ENCODE measurements at regions not wholly inside any gene's neighbourhood (a gene's known extent, or its start where the extent isn't known, plus 50 kb on each side); places are given as distances from the start of the nearest gene placed in this dataset.

DNA sequence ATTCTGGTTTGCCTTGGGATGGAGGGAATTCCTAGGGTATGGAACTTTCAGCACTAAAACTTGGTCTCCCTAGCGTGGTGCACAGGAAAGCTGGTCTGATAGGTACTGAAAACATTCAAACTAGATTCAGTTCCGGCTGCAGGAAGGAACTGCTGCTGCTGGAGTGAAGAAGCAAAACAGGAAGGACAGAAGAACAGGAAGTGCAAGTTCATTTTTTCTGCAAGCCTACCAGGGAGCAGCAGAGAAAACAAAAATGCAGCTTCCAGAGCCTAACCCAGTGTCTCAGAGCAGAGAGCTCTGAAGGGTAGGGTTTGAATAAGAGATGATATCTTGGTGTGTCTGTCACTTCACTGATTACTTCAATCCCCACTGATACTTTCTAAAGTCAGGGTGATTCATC, 165.2 kb downstream of the VRK1 start:
- no peaks in the 10 kb centered on the region for H3K4me1 ChIP-seq (ENCODE audit: control insufficient read depth, insufficient read depth, low read length)
- H3K9me3 ChIP-seq (ENCODE audit: control insufficient read depth, insufficient read depth, low read depth, low read length) = no peaks in the 10 kb centered on the region
- ChIA-PET CTCF (no interaction called here), POLR2A (no interaction called here)
- no peak overlapping the region for H3K4me3 ChIP-seq (ENCODE audit: low read depth, low read length)
- no peaks in the 10 kb centered on the region for H3K36me3 ChIP-seq (ENCODE audit: control insufficient read depth in 2 of 2, insufficient read depth in 1 of 2, low read length in 2 of 2)
- TF ChIP-seq ZIC2 (tag by site-specific recombination; IDR thresholded peaks at IDR 0.05) (no peak), ZNF560 (tag by site-specific recombination; IDR thresholded peaks at IDR 0.05; ENCODE audit: borderline replicate concordance) (no peak), ZNF701 (tag by site-specific recombination; IDR thresholded peaks at IDR 0.05) (no peak), ZNF239 (tag by site-specific recombination; IDR thresholded peaks at IDR 0.05) (no peak), ZNF561 (tag by site-specific recombination; IDR thresholded peaks at IDR 0.05; ENCODE audit: borderline replicate concordance) (no peak), SALL2 (tag by site-specific recombination; IDR thresholded peaks at IDR 0.05; ENCODE audit: borderline replicate concordance) (no peak), SETDB1 (IDR thresholded peaks at IDR 0.05; ENCODE audit: insufficient read length, low read length) (no peak)
- TF ChIP-seq, protein P1, sequence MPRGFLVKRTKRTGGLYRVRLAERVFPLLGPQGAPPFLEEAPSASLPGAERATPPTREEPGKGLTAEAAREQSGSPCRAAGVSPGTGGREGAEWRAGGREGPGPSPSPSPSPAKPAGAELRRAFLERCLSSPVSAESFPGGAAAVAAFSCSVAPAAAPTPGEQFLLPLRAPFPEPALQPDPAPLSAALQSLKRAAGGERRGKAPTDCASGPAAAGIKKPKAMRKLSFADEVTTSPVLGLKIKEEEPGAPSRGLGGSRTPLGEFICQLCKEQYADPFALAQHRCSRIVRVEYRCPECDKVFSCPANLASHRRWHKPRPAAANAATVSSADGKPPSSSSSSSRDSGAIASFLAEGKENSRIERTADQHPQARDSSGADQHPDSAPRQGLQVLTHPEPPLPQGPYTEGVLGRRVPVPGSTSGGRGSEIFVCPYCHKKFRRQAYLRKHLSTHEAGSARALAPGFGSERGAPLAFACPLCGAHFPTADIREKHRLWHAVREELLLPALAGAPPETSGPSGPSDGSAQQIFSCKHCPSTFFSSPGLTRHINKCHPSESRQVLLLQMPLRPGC (tag by site-specific recombination; IDR thresholded peaks at IDR 0.05) = no peak
- H3K27ac ChIP-seq (ENCODE audit: extremely low read depth, low read depth, low read length) = no peak overlapping the region

DNA sequence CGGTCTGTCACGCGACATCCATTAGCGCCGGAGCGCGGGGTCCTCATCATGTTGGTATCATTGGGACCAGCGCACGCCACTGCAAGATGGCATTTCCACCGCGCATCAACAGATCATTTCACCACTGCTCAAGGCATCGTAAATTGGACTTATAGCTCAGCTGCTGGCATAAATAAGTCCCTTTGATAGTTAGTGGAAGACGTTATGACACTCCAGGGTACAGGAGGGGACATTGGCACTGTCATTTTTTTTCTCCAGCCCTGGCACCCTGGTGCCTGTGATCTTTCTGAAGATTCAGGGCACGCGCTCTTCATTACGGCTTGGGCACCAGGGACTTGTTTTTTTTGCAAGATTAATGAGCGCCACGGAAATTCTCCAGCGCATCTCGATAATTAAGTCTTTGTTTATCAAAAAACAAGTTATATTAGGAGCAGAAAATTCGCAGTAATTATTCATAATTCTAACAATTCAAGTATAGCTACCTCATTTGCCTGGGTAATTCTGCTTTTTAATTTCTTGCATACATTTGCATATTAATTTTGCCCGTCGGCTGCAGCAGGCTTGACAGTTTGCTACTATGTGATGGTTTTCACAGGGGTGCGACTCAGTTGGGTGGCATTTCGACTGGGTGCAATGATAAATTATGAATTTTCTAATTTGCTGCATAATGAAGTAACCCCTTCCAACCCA, 167.7 kb downstream of the VRK1 start:
- Histone ChIP-seq H3K9me3 (ENCODE audit: control insufficient read depth, insufficient read depth, low read depth, low read length) (no peaks in the 10 kb centered on the region), H3K4me3 (ENCODE audit: low read depth, low read length) (no peak overlapping the region), H3K36me3 (ENCODE audit: control insufficient read depth in 2 of 2, insufficient read depth in 1 of 2, low read length in 2 of 2) (no peaks in the 10 kb centered on the region), H3K4me1 (ENCODE audit: control insufficient read depth, insufficient read depth, low read length) (no peaks in the 10 kb centered on the region), H3K27ac (ENCODE audit: extremely low read depth, low read depth, low read length) (no peak overlapping the region)
- TF ChIP-seq BCL11A (tag by site-specific recombination; IDR thresholded peaks at IDR 0.05; ENCODE audit: low read depth) (no peak), ZNF549 (tag by site-specific recombination; IDR thresholded peaks at IDR 0.05) (no peak), ZFP69B (tag by site-specific recombination; IDR thresholded peaks at IDR 0.05) (no peak), ZFP41 (tag by site-specific recombination; IDR thresholded peaks at IDR 0.05; ENCODE audit: borderline replicate concordance) (no peak), ZNF830 (tag by site-specific recombination; IDR thresholded peaks at IDR 0.05; ENCODE audit: low read depth) (no peak), ZNF48 (tag by site-specific recombination; IDR thresholded peaks at IDR 0.05) (no peak), KLF10 (tag by site-specific recombination; IDR thresholded peaks at IDR 0.05) (no peak), ZNF664 (tag by site-specific recombination; IDR thresholded peaks at IDR 0.05) (no peak), ZNF624 (tag by site-specific recombination; IDR thresholded peaks at IDR 0.05) (no peak)
- TF ChIP-seq, protein P2, sequence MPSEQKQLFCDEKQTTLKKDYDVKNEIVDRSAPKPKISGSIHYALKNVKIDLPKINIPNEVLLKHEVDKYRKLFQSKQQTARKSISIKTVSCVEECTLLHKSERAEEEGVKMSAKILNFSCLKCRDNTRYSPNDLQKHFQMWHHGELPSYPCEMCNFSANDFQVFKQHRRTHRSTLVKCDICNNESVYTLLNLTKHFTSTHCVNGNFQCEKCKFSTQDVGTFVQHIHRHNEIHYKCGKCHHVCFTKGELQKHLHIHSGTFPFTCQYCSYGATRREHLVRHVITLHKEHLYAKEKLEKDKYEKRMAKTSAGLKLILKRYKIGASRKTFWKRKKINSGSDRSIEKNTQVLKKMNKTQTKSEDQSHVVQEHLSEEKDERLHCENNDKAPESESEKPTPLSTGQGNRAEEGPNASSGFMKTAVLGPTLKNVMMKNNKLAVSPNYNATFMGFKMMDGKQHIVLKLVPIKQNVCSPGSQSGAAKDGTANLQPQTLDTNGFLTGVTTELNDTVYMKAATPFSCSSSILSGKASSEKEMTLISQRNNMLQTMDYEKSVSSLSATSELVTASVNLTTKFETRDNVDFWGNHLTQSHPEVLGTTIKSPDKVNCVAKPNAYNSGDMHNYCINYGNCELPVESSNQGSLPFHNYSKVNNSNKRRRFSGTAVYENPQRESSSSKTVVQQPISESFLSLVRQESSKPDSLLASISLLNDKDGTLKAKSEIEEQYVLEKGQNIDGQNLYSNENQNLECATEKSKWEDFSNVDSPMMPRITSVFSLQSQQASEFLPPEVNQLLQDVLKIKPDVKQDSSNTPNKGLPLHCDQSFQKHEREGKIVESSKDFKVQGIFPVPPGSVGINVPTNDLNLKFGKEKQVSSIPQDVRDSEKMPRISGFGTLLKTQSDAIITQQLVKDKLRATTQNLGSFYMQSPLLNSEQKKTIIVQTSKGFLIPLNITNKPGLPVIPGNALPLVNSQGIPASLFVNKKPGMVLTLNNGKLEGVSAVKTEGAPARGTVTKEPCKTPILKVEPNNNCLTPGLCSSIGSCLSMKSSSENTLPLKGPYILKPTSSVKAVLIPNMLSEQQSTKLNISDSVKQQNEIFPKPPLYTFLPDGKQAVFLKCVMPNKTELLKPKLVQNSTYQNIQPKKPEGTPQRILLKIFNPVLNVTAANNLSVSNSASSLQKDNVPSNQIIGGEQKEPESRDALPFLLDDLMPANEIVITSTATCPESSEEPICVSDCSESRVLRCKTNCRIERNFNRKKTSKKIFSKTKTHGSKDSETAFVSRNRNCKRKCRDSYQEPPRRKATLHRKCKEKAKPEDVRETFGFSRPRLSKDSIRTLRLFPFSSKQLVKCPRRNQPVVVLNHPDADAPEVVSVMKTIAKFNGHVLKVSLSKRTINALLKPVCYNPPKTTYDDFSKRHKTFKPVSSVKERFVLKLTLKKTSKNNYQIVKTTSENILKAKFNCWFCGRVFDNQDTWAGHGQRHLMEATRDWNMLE (tag by site-specific recombination; conservative IDR thresholded peaks at IDR 0.05; ENCODE audit: low read depth) = no peak
- TF ChIP-seq, protein P3, sequence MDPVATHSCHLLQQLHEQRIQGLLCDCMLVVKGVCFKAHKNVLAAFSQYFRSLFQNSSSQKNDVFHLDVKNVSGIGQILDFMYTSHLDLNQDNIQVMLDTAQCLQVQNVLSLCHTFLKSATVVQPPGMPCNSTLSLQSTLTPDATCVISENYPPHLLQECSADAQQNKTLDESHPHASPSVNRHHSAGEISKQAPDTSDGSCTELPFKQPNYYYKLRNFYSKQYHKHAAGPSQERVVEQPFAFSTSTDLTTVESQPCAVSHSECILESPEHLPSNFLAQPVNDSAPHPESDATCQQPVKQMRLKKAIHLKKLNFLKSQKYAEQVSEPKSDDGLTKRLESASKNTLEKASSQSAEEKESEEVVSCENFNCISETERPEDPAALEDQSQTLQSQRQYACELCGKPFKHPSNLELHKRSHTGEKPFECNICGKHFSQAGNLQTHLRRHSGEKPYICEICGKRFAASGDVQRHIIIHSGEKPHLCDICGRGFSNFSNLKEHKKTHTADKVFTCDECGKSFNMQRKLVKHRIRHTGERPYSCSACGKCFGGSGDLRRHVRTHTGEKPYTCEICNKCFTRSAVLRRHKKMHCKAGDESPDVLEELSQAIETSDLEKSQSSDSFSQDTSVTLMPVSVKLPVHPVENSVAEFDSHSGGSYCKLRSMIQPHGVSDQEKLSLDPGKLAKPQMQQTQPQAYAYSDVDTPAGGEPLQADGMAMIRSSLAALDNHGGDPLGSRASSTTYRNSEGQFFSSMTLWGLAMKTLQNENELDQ (tag by site-specific recombination; IDR thresholded peaks at IDR 0.05; ENCODE audit: low read depth) = no peak
- TF ChIP-seq, protein P4, sequence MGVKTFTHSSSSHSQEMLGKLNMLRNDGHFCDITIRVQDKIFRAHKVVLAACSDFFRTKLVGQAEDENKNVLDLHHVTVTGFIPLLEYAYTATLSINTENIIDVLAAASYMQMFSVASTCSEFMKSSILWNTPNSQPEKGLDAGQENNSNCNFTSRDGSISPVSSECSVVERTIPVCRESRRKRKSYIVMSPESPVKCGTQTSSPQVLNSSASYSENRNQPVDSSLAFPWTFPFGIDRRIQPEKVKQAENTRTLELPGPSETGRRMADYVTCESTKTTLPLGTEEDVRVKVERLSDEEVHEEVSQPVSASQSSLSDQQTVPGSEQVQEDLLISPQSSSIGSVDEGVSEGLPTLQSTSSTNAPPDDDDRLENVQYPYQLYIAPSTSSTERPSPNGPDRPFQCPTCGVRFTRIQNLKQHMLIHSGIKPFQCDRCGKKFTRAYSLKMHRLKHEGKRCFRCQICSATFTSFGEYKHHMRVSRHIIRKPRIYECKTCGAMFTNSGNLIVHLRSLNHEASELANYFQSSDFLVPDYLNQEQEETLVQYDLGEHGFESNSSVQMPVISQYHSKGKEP (tag by site-specific recombination; IDR thresholded peaks at IDR 0.05) = no peak
- POLR2A ChIA-PET = no interaction called here
- CTCF ChIA-PET = no interaction called here
